Pancreas (tissue), 10 donors: ENCODE measurements at regions not wholly inside any gene's neighbourhood (a gene's known extent, or its start where the extent isn't known, plus 50 kb on each side); places are given as distances from the start of the nearest gene placed in this dataset.

Experiments used
- ATAC-seq, 4 donors: fragments of 200-7000 bp; cut with Tn5 transposase; one replicate each; pipeline versions ENCODE4 v1.8.0 to v1.9.1; 2020; ENCODE audit warnings: mild to moderate bottlenecking in 4 of 4, moderate library complexity in 4 of 4
- DNase-seq, 6 donors: peaks; one replicate each; pipeline ENCODE4 v3.0.0-alpha.2; 2020
- FAIRE-seq: peaks from 2 replicates; lab custom pipeline; 2012; peaks lifted over from hg19 to GRCh38; lab: Jason Lieb, UNC
- H3K27ac ChIP-seq, 4 donors: fragments of 200-600 bp; sonication (generic); 1 replicate in 3 of 4; 2 replicates in 1 of 4; pipeline versions ENCODE4 v1.5.0 to v1.8.0; 2020
- H3K27me3 ChIP-seq, 4 donors: fragments of 200-600 bp; one replicate each; pipeline ENCODE4 v1.8.0; 2021
- H3K36me3 ChIP-seq, 3 donors: fragments of 200-600 bp; sonication (generic) in 1 of 3; one replicate each; pipeline versions ENCODE4 v1.5.0 to v1.8.0; 2020 to 2021
- H3K4me1 ChIP-seq, 3 donors: fragments of 200-600 bp; one replicate each; pipeline ENCODE4 v1.8.0; 2021
- H3K4me3 ChIP-seq, 4 donors: fragments of 200-600 bp; sonication (generic) in 2 of 4; one replicate each; pipeline versions ENCODE4 v1.5.0 to v1.8.0; 2020 to 2021
- H3K9me3 ChIP-seq, 4 donors: fragments of 200-600 bp; one replicate each; pipeline ENCODE4 v1.8.0; 2021
- WGBS, 2 donors: extraction: QIAGEN DNeasy Blood & Tissue Kit; methylation state at CpG; one replicate each; pipeline ENCODE4 v1.1.7; 2013; 5-methylcytosine and 5-hydroxymethylcytosine counted together
- intact Hi-C, 3 donors: fragments of 100-400 bp; cut with DNase I; formaldehyde crosslinking; loops; one replicate each; pipeline versions ENCODE4 v1.11.1 to v1.14.2; 2022
- TF ChIP-seq, protein P1 (sequence below), 4 donors: fragments of 200-600 bp; sonication (generic) in 3 of 4; IDR thresholded peaks; one replicate each; pipeline versions ENCODE4 v1.5.0 to v1.8.0; 2021; ENCODE audit warnings: antibody characterized with exemption in 4 of 4
- donor health status: healthy with polysubstance abuse.
- donor health status: DM: no; HTN: no; CAD: no; lungs with moderate emphysema.
- donor health status: DM: no; HTN: no; CAD: no.
- donor health status: control.
- donor health status: control.
- donor health status: Bipolar disorder and iron deficiency.
- donor health status: DM: yes; HTN: yes; CAD: no.
- donor health status: DM: no; HTN: no; CAD: no.
- donor health status: DM: no; HTN: no; CAD: no.
- donor health status: DM: yes; HTN: yes; CAD: no.

- no peaks in the 10 kb centered on the region for H3K27me3 ChIP-seq
- H3K9me3 ChIP-seq = no peaks in the 10 kb centered on the region
- intact Hi-C loops = no loop called here
- DNase-seq (no peak), FAIRE-seq (no peak), ATAC-seq (no peak)
- H3K27ac ChIP-seq = no peak overlapping the region
- H3K36me3 ChIP-seq = no peaks in the 10 kb centered on the region
- TF ChIP-seq, protein P1, sequence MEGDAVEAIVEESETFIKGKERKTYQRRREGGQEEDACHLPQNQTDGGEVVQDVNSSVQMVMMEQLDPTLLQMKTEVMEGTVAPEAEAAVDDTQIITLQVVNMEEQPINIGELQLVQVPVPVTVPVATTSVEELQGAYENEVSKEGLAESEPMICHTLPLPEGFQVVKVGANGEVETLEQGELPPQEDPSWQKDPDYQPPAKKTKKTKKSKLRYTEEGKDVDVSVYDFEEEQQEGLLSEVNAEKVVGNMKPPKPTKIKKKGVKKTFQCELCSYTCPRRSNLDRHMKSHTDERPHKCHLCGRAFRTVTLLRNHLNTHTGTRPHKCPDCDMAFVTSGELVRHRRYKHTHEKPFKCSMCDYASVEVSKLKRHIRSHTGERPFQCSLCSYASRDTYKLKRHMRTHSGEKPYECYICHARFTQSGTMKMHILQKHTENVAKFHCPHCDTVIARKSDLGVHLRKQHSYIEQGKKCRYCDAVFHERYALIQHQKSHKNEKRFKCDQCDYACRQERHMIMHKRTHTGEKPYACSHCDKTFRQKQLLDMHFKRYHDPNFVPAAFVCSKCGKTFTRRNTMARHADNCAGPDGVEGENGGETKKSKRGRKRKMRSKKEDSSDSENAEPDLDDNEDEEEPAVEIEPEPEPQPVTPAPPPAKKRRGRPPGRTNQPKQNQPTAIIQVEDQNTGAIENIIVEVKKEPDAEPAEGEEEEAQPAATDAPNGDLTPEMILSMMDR (IDR thresholded peaks at IDR 0.05) = no peak
- 62 to 70% methylated on average over 15 of the region's 15 CpGs for WGBS, 2 donors
- H3K4me1 ChIP-seq = no peaks in the 10 kb centered on the region
- H3K4me3 ChIP-seq = no peak overlapping the region
Measured at GRCh38 chr22:27537501-27537900, 264.1 kb downstream of the MN1 start.

- ATAC-seq = no peak
Measured at GRCh38 chr22:27538666-27539065, 262.9 kb downstream of the MN1 start.

GRCh38 chr22:27540247-27540646 lies 261.3 kb downstream of the MN1 start:
- no peak overlapping the region for H3K4me3 ChIP-seq
- intact Hi-C loops = no loop called here
- H3K27ac ChIP-seq = no peak overlapping the region
- no peaks in the 10 kb centered on the region for H3K36me3 ChIP-seq
- DNase-seq (no peak), ATAC-seq (no peak), FAIRE-seq (no peak)
- no peaks in the 10 kb centered on the region for H3K4me1 ChIP-seq
- TF ChIP-seq, protein P1 (IDR thresholded peaks at IDR 0.05) = no peak
- WGBS, 2 donors = 65 to 69% methylated on average over 10 of the region's 10 CpGs
- no peaks in the 10 kb centered on the region for H3K9me3 ChIP-seq
- H3K27me3 ChIP-seq = no peaks in the 10 kb centered on the region

More at GRCh38 chr22:27538666-27539065, 262.9 kb downstream of the MN1 start:
- Histone ChIP-seq H3K27me3 (no peaks in the 10 kb centered on the region), H3K4me3 (no peak overlapping the region), H3K36me3 (no peaks in the 10 kb centered on the region), H3K4me1 (no peaks in the 10 kb centered on the region), H3K27ac (no peak overlapping the region), H3K9me3 (no peaks in the 10 kb centered on the region)
- intact Hi-C loops = no loop called here
- DNase-seq (no peak), FAIRE-seq (no peak)
- TF ChIP-seq, protein P1 (IDR thresholded peaks at IDR 0.05) = no peak
- 77 to 78% methylated on average over 13 of the region's 13 CpGs for WGBS, 2 donors

DNA sequence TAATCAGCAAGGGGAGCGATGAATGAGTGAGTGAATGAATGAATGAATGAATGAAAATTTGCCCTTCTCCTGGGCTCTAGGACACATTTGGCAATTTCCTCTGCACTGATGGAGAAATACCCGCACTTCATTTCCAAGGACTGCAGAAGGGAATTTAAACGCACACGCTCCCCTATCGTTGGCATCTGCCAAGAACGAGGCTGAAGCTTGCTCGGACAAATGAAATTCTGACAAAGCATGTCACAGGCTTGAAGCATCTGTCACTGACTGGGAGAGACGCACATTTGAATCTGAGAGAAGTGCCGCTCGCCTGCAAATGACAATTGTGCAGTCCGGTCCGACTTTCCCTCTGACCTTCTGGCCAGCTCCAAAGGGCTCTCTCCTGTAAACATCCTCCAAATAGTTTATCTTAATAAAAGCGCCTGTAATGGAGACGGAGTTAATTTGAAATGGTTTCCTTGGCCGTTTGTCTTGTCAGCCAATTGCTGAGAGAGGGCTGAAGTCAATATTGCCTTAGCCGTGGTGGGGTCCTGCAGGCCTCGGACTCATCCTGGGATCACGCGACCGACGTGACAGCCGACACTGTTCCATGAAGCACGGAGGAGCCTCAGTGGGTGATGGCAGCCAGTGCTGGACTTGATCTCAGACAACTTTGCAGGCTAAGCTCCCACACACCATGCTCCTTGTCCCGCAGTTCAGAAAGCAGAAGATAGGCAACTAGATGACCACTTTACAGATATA lies 260.7 kb downstream of the MN1 start:
- DNase-seq (no peak), FAIRE-seq (no peak), ATAC-seq (no peak)
- Histone ChIP-seq H3K27me3 (no peaks in the 10 kb centered on the region), H3K4me3 (no peak overlapping the region), H3K27ac (no peak overlapping the region), H3K9me3 (no peaks in the 10 kb centered on the region), H3K36me3 (no peaks in the 10 kb centered on the region), H3K4me1 (no peaks in the 10 kb centered on the region)
- TF ChIP-seq, protein P1 (IDR thresholded peaks at IDR 0.05) = no peak
- WGBS, 2 donors = 77 to 82% methylated on average over 24 of the region's 24 CpGs
- intact Hi-C loops = no loop called here

GRCh38 chr22:27541836-27542235 lies 259.7 kb downstream of the MN1 start:
- TF ChIP-seq, protein P1 (IDR thresholded peaks at IDR 0.05) = no peak
- no peak for FAIRE-seq
- H3K9me3 ChIP-seq = no peaks in the 10 kb centered on the region
- H3K36me3 ChIP-seq = no peaks in the 10 kb centered on the region
- WGBS, 2 donors = 86 to 91% methylated on average over 14 of the region's 14 CpGs
- H3K27ac ChIP-seq = no peak overlapping the region
- no peak for DNase-seq
- intact Hi-C loops = no loop called here
- ATAC-seq = no peak
- H3K4me1 ChIP-seq = no peaks in the 10 kb centered on the region
- no peaks in the 10 kb centered on the region for H3K27me3 ChIP-seq
- H3K4me3 ChIP-seq = no peak overlapping the region
